GM19240 (cell line): ENCODE measurements at regions not wholly inside any gene's neighbourhood (a gene's known extent, or its start where the extent isn't known, plus 50 kb on each side); places are given as distances from the start of the nearest gene placed in this dataset.

Source experiments
- DNase-seq: peaks from one replicate; pipeline ENCODE4 v3.0.0; 2011; ENCODE audit warnings: low spot score; ENCODE audit not compliant: insufficient read length

GRCh38 chr22:49024775-49025440 is 802.8 kb downstream of the BRD1 start:
- no peak for DNase-seq

GRCh38 chr22:49023879-49024774 is 803.5 kb downstream of the BRD1 start:
- DNase-seq = no peak

- DNase-seq = no peak
These were observed 804.4 kb downstream of the BRD1 start for GRCh38 chr22:49023161-49023878.

- DNase-seq = no peak
These were observed 804.9 kb downstream of the BRD1 start for GRCh38 chr22:49022816-49023160.

GRCh38 chr22:49021926-49022815 is 805.5 kb downstream of the BRD1 start:
- DNase-seq = no peak

GRCh38 chr22:49021131-49021925 is 806.3 kb downstream of the BRD1 start:
- no peak for DNase-seq

- DNase-seq = no peak
These were observed 807.6 kb downstream of the BRD1 start for GRCh38 chr22:49019737-49020713.

GRCh38 chr22:49018601-49019000 is 809.1 kb downstream of the BRD1 start:
- DNase-seq = no peak

- DNase-seq = no peak
These were observed 810.0 kb downstream of the BRD1 start for GRCh38 chr22:49017482-49018329.

GRCh38 chr22:49016909-49017481 is 810.7 kb downstream of the BRD1 start:
- no peak for DNase-seq

GRCh38 chr22:49015993-49016908 is 811.4 kb downstream of the BRD1 start:
- no peak for DNase-seq

GRCh38 chr22:49015459-49015858 is 812.2 kb downstream of the BRD1 start:
- no peak for DNase-seq

- no peak for DNase-seq
These were observed 813.2 kb downstream of the BRD1 start for GRCh38 chr22:49014227-49015201.

- DNase-seq = no peak
These were observed 814.0 kb downstream of the BRD1 start for GRCh38 chr22:49013707-49014106.

GRCh38 chr22:49012712-49013395 is 814.8 kb downstream of the BRD1 start:
- DNase-seq = no peak
